PC-3 (cell line): ENCODE measurements at regions not wholly inside any gene's neighbourhood (a gene's known extent, or its start where the extent isn't known, plus 50 kb on each side); places are given as distances from the start of the nearest gene placed in this dataset.
"Not testable (repeated sequence)": the region's sequence is repeated elsewhere in the genome, so short reads cannot be mapped to it uniquely, and the experiment has no call there.

Source experiments
- EZH2phosphoT487 ChIP-seq: fragments of 300-600 bp; sonication (generic); IDR thresholded peaks from 2 replicates; pipeline ENCODE4 v1.6.1; 2018; ENCODE audit warnings: mild to moderate bottlenecking, antibody characterized with exemption, low read length, borderline replicate concordance
- TF ChIP-seq, protein P1 (sequence below): fragments of 300-600 bp; sonication (generic); conservative IDR thresholded peaks from 2 replicates; pipeline ENCODE4 v1.5.1; 2017; ENCODE audit warnings: antibody characterized with exemption, low read depth, mild to moderate bottlenecking, low read length

GRCh38 chr15:20629526-20629925 lies 87.9 kb upstream of the GOLGA6L6 start:
- TF ChIP-seq, protein P1, sequence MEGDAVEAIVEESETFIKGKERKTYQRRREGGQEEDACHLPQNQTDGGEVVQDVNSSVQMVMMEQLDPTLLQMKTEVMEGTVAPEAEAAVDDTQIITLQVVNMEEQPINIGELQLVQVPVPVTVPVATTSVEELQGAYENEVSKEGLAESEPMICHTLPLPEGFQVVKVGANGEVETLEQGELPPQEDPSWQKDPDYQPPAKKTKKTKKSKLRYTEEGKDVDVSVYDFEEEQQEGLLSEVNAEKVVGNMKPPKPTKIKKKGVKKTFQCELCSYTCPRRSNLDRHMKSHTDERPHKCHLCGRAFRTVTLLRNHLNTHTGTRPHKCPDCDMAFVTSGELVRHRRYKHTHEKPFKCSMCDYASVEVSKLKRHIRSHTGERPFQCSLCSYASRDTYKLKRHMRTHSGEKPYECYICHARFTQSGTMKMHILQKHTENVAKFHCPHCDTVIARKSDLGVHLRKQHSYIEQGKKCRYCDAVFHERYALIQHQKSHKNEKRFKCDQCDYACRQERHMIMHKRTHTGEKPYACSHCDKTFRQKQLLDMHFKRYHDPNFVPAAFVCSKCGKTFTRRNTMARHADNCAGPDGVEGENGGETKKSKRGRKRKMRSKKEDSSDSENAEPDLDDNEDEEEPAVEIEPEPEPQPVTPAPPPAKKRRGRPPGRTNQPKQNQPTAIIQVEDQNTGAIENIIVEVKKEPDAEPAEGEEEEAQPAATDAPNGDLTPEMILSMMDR = not testable (repeated sequence)
- not testable (repeated sequence) for TF ChIP-seq EZH2phosphoT487
